ENCODE measurements at regions not wholly inside any gene's neighbourhood (a gene's known extent, or its start where the extent isn't known, plus 50 kb on each side); places are given as distances from the start of the nearest gene placed in this dataset.

- TF ChIP-seq SIN3A (IDR thresholded peaks at IDR 0.05; ENCODE audit: borderline replicate concordance, insufficient read depth, low read length) (no peak), POLR2AphosphoS5 (IDR thresholded peaks at IDR 0.05; ENCODE audit: low read depth, low read length) (no peak), REST (IDR thresholded peaks at IDR 0.05; ENCODE audit: insufficient read depth in 1 of 2, low read depth in 2 of 2, low read length in 2 of 2) (no peak), FOXP2 (optimal IDR thresholded peaks at IDR 0.05; ENCODE audit: borderline replicate concordance, extremely low read depth, extremely low read length, insufficient read depth) (no peak), TAF1 (IDR thresholded peaks at IDR 0.05; ENCODE audit: borderline replicate concordance, insufficient read depth, low read length) (no peak)
Observed at GRCh38 chr1:99587008-99587407, 58.9 kb upstream of the PALMD start.

GRCh38 chr1:99589186-99589636 is 56.7 kb upstream of the PALMD start:
- TF ChIP-seq SIN3A (IDR thresholded peaks at IDR 0.05; ENCODE audit: borderline replicate concordance, insufficient read depth, low read length) (no peak), REST (IDR thresholded peaks at IDR 0.05; ENCODE audit: insufficient read depth in 1 of 2, low read depth in 2 of 2, low read length in 2 of 2) (peak in 1 of 2 experiments; percentile 27; a peak in 1 of 4 replicates)

DNA sequence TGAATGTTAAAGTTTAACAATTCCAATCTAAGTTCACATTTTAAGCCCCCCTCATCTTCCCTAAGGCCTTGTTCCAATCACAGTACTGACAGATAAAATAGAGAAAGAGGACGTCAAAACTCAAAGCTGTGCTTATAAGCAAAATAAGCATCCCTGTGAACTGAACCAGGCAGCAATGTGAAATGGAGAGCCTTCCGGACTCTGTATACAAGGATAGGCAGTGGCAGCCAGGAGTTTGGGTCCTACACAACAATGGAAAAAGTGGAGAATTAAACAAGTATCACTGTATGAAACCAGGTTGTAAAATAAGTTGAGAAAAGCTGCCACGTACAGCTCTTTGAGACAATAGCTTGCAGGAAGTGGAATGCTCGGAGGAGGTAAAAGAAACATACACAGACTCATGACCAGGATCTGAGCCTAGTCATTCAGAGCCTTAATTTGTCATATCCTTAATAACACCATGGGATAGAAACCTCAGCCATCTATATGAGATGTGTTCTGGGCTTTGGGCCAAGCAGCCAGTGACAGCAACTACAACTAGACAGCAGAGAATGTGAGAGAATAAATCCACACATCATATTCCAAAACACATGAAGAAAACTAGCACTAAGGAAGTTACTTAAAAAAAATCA is 55.2 kb upstream of the PALMD start:
- TF ChIP-seq REST (IDR thresholded peaks at IDR 0.05; ENCODE audit: insufficient read depth in 1 of 2, low read depth in 2 of 2, low read length in 2 of 2), result peak in 1 of 2 experiments; percentile 77; a peak in 2 of 4 replicates
- peak; percentile 27; the same call in 1 of the 2 replicates for TF ChIP-seq TAF1 (IDR thresholded peaks at IDR 0.05; ENCODE audit: borderline replicate concordance, insufficient read depth, low read length)
- TF ChIP-seq FOXP2 (optimal IDR thresholded peaks at IDR 0.05; ENCODE audit: borderline replicate concordance, extremely low read depth, extremely low read length, insufficient read depth), result no peak
- TF ChIP-seq POLR2AphosphoS5 (IDR thresholded peaks at IDR 0.05; ENCODE audit: low read depth, low read length), result no peak
- TF ChIP-seq SIN3A (IDR thresholded peaks at IDR 0.05; ENCODE audit: borderline replicate concordance, insufficient read depth, low read length), result peak; percentile 91; the same call in 1 of the 2 replicates

- TF ChIP-seq POLR2AphosphoS5 (IDR thresholded peaks at IDR 0.05; ENCODE audit: low read depth, low read length) (no peak), REST (IDR thresholded peaks at IDR 0.05; ENCODE audit: insufficient read depth in 1 of 2, low read depth in 2 of 2, low read length in 2 of 2) (no peak), TAF1 (IDR thresholded peaks at IDR 0.05; ENCODE audit: borderline replicate concordance, insufficient read depth, low read length) (no peak), FOXP2 (optimal IDR thresholded peaks at IDR 0.05; ENCODE audit: borderline replicate concordance, extremely low read depth, extremely low read length, insufficient read depth) (no peak), SIN3A (IDR thresholded peaks at IDR 0.05; ENCODE audit: borderline replicate concordance, insufficient read depth, low read length) (no peak)
Observed at GRCh38 chr1:99591886-99592285, 54.0 kb upstream of the PALMD start.

DNA sequence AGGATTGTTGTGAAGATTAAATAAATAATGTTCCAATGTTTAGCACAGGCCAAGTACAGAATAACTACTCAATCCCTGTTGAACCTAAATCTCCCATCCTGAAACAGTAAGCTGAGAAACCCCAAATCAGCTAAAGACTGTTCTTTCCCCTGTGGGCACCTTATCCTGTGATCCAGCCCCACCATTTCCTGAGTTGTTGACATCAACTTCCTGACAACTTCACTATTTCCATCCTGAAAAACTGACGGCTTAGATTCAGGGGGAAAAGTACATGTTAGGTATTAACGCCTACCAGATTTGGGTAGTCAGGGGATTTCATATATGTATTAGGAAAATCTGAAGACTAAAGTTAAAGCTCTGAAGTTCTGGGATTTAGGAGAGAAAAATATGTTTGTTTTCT is 51.7 kb upstream of the PALMD start:
- TF ChIP-seq FOXP2 (optimal IDR thresholded peaks at IDR 0.05; ENCODE audit: borderline replicate concordance, extremely low read depth, extremely low read length, insufficient read depth), result no peak
- no peak for TF ChIP-seq REST (IDR thresholded peaks at IDR 0.05; ENCODE audit: insufficient read depth in 1 of 2, low read depth in 2 of 2, low read length in 2 of 2)
- no peak for TF ChIP-seq SIN3A (IDR thresholded peaks at IDR 0.05; ENCODE audit: borderline replicate concordance, insufficient read depth, low read length)
- no peak for TF ChIP-seq POLR2AphosphoS5 (IDR thresholded peaks at IDR 0.05; ENCODE audit: low read depth, low read length)
- no peak for TF ChIP-seq TAF1 (IDR thresholded peaks at IDR 0.05; ENCODE audit: borderline replicate concordance, insufficient read depth, low read length)
